IMR-90 (cell line): ENCODE measurements at regions not wholly inside any gene's neighbourhood (a gene's known extent, or its start where the extent isn't known, plus 50 kb on each side); places are given as distances from the start of the nearest gene placed in this dataset.

Source experiments
- ATAC-seq: fragments of 200-7000 bp; cut with Tn5 transposase; 2 replicates; pipeline ENCODE4 v1.9.1; 2020; ENCODE audit warnings: low read depth, mild to moderate bottlenecking, moderate library complexity
- BruUV-seq: library from RNA; stranded (reverse); fragments of 400-500 nt; replicated peaks from 2 replicates; lab custom pipeline; 2021; lab: Mats Ljungman, UMichigan
- CTCF ChIA-PET: fragments of 300-600 bp; formaldehyde crosslinking; extraction: SDS; loops from one replicate; lab custom pipeline; 2021; ENCODE audit warnings: antibody characterized with exemption; lab: Yijun Ruan, JAX
- POLR2A ChIA-PET: fragments of 300-600 bp; sonication (Branson Sonifier 250); formaldehyde crosslinking; loops from one replicate; lab custom pipeline; 2022; ENCODE audit warnings: antibody characterized with exemption; ENCODE audit not compliant: unreplicated experiment; lab: Charles Lee
- DNase-seq: peaks from one replicate; pipeline ENCODE4 v3.0.0; 2013
- H2AFZ ChIP-seq: replicated peaks from 2 replicates; pipeline ENCODE3; 2013; ENCODE audit warnings: low read length, mild to moderate bottlenecking; ENCODE audit not compliant: poor library complexity
- H2AK5ac ChIP-seq: 2 replicates; pipeline ENCODE4 v1.6.1; 2013; ENCODE audit warnings: low read depth, low read length, inconsistent platforms
- H2AK9ac ChIP-seq: replicated peaks from 2 replicates; pipeline ENCODE3; 2013; ENCODE audit warnings: mild to moderate bottlenecking, low read depth, low read length, moderate library complexity; ENCODE audit not compliant: poor library complexity
- H2BK120ac ChIP-seq: 2 replicates; pipeline ENCODE4 v1.6.1; 2013; ENCODE audit warnings: low read depth, low read length, inconsistent platforms
- H2BK15ac ChIP-seq: 3 replicates; pipeline ENCODE4 v1.6.1; 2013; ENCODE audit warnings: low read depth, low read length, inconsistent platforms
- H2BK20ac ChIP-seq: 2 replicates; pipeline ENCODE4 v1.6.1; 2013; ENCODE audit warnings: low read depth, mild to moderate bottlenecking, inconsistent platforms, low read length, moderate library complexity
- H2BK5ac ChIP-seq: 2 replicates; pipeline ENCODE4 v1.6.1; 2013; ENCODE audit warnings: mild to moderate bottlenecking, low read depth, low read length, inconsistent platforms; ENCODE audit not compliant: poor library complexity, severe bottlenecking
- H3K14ac ChIP-seq: replicated peaks from 2 replicates; pipeline ENCODE4 v1.6.1; 2013; ENCODE audit warnings: low read depth, low read length, inconsistent platforms
- H3K18ac ChIP-seq: 2 replicates; pipeline ENCODE4 v1.6.1; 2013; ENCODE audit warnings: low read depth, low read length, control low read depth
- H3K23ac ChIP-seq: 2 replicates; pipeline ENCODE4 v1.6.1; 2013; ENCODE audit warnings: low read depth, low read length, inconsistent platforms
- H3K27ac ChIP-seq: 2 replicates; pipeline ENCODE4 v1.5.1; 2013; ENCODE audit warnings: mild to moderate bottlenecking, control low read depth, low read length; ENCODE audit not compliant: insufficient read depth
- H3K27me3 ChIP-seq: 2 replicates; pipeline ENCODE4 v1.6.1; 2013; ENCODE audit warnings: low read length; ENCODE audit not compliant: control insufficient read depth, insufficient read depth
- H3K36me3 ChIP-seq: 2 replicates; pipeline ENCODE4 v1.6.1; 2013; ENCODE audit warnings: low read length, mixed read lengths; ENCODE audit not compliant: control insufficient read depth, insufficient read depth
- H3K4ac ChIP-seq: 2 replicates; pipeline ENCODE4 v1.6.1; 2013; ENCODE audit warnings: low read depth, low read length, inconsistent platforms
- H3K4me1 ChIP-seq: 2 replicates; pipeline ENCODE4 v1.6.1; 2013; ENCODE audit warnings: low read length, mixed read lengths; ENCODE audit not compliant: control insufficient read depth, insufficient read depth
- H3K4me2 ChIP-seq: 2 replicates; pipeline ENCODE4 v1.6.1; 2013; ENCODE audit warnings: low read depth, mild to moderate bottlenecking, control low read depth, low read length, moderate library complexity
- H3K4me3 ChIP-seq: 2 replicates; pipeline ENCODE4 v1.5.1; 2013; ENCODE audit warnings: low read depth, mild to moderate bottlenecking, control low read depth, low read length, moderate library complexity; ENCODE audit not compliant: insufficient read depth
- H3K56ac ChIP-seq: 2 replicates; pipeline ENCODE4 v1.6.1; 2013; ENCODE audit warnings: low read length, inconsistent platforms; ENCODE audit not compliant: insufficient read depth; ENCODE audit errors: extremely low read depth
- H3K79me1 ChIP-seq, 2 experiments: 2 replicates each; pipeline ENCODE4 v1.6.1; 2013; ENCODE audit warnings: low read length in 2 of 2, inconsistent platforms in 1 of 2, low read depth in 1 of 2
- H3K9ac ChIP-seq: 2 replicates; pipeline ENCODE4 v1.6.1; 2013; ENCODE audit warnings: low read depth, low read length, control low read depth
- H3K9me1 ChIP-seq: 2 replicates; pipeline ENCODE4 v1.6.1; 2013; ENCODE audit warnings: low read length, inconsistent platforms; ENCODE audit not compliant: insufficient read depth
- H3K9me3 ChIP-seq: 2 replicates; pipeline ENCODE4 v1.6.1; 2013; ENCODE audit warnings: low read length; ENCODE audit not compliant: control insufficient read depth, insufficient read depth
- H4K20me1 ChIP-seq: 2 replicates; pipeline ENCODE4 v1.6.1; 2013; ENCODE audit warnings: low read length, inconsistent platforms; ENCODE audit not compliant: insufficient read depth
- H4K5ac ChIP-seq: 2 replicates; pipeline ENCODE4 v1.6.1; 2013; ENCODE audit warnings: mild to moderate bottlenecking, low read depth, low read length, control low read depth
- H4K8ac ChIP-seq, 2 experiments: 2 replicates each; pipeline ENCODE4 v1.6.1; 2013; ENCODE audit warnings: low read depth in 2 of 2, low read length in 2 of 2, control low read depth in 1 of 2, inconsistent platforms in 1 of 2
- H4K91ac ChIP-seq: 2 replicates; pipeline ENCODE4 v1.6.1; 2013; ENCODE audit warnings: low read depth, low read length, inconsistent platforms; ENCODE audit not compliant: insufficient read depth
- BHLHE40 ChIP-seq: fragments of 150-350 bp; IDR thresholded peaks from 2 replicates; pipeline ENCODE4 v1.6.1; 2016; ENCODE audit warnings: mild to moderate bottlenecking, low read depth, low read length
- CEBPB ChIP-seq: IDR thresholded peaks from 2 replicates; pipeline ENCODE4 v1.6.1; 2012; ENCODE audit warnings: low read depth, low read length, improper control_type of control experiment
- CHD1 ChIP-seq: IDR thresholded peaks from 2 replicates; pipeline ENCODE4 v1.6.1; 2012; ENCODE audit warnings: low read depth, low read length, improper control_type of control experiment
- CTCF ChIP-seq: conservative IDR thresholded peaks from 2 replicates; pipeline ENCODE4 v1.5.1; 2012; ENCODE audit warnings: mild to moderate bottlenecking, low read depth, low read length, improper control_type of control experiment
- FOS ChIP-seq: fragments of 150-350 bp; IDR thresholded peaks from 2 replicates; pipeline ENCODE4 v1.6.1; 2016; ENCODE audit warnings: low read depth, low read length
- MAFK ChIP-seq: IDR thresholded peaks from 2 replicates; pipeline ENCODE4 v1.6.1; 2012; ENCODE audit warnings: low read depth, low read length, improper control_type of control experiment
- MAZ ChIP-seq: IDR thresholded peaks from 2 replicates; pipeline ENCODE4 v1.6.1; 2012; ENCODE audit warnings: low read depth, mild to moderate bottlenecking, low read length, improper control_type of control experiment, moderate library complexity, borderline replicate concordance
- MXI1 ChIP-seq: IDR thresholded peaks from 2 replicates; pipeline ENCODE4 v1.6.1; 2012; ENCODE audit warnings: low read depth, mild to moderate bottlenecking, low read length, moderate library complexity, borderline replicate concordance
- POLR2A ChIP-seq: IDR thresholded peaks from 2 replicates; pipeline ENCODE4 v1.6.1; 2012; ENCODE audit warnings: mild to moderate bottlenecking, low read depth, low read length
- RAD21 ChIP-seq: IDR thresholded peaks from 2 replicates; pipeline ENCODE4 v1.6.1; 2012; ENCODE audit warnings: low read length, improper control_type of control experiment
- RFX5 ChIP-seq: IDR thresholded peaks from 2 replicates; pipeline ENCODE4 v1.8.0; 2012; ENCODE audit warnings: low read depth, mild to moderate bottlenecking, low read length, moderate library complexity
- SMC3 ChIP-seq: fragments of 150-350 bp; IDR thresholded peaks from 2 replicates; pipeline ENCODE4 v1.6.1; 2016; ENCODE audit warnings: low read depth, mild to moderate bottlenecking, antibody characterized with exemption, low read length, moderate library complexity
- USF2 ChIP-seq: fragments of 150-350 bp; IDR thresholded peaks from 2 replicates; pipeline ENCODE4 v1.6.1; 2017; ENCODE audit warnings: mild to moderate bottlenecking, antibody characterized with exemption, low read length, low read depth
- WGBS, 2 experiments: methylation state at CpG; one replicate each; pipeline versions ENCODE4 v1.1.5 to v1.1.7; 2013; ENCODE audit warnings: missing lambda C conversion rate in 2 of 2; ENCODE audit not compliant: insufficient read length in 1 of 2; ENCODE audit errors: extremely low coverage in 2 of 2; 5-methylcytosine and 5-hydroxymethylcytosine counted together
- dilution Hi-C: fragments of 300-500 bp; cut with HindIII; formaldehyde crosslinking; loops from one replicate; pipeline ENCODE4 v1.14.3; 2018; ENCODE audit warnings: low sequenced_read_pairs; ENCODE audit not compliant: unreplicated experiment
- in situ Hi-C: fragments of 300-500 bp; cut with MboI; formaldehyde crosslinking; loops from 3 replicates; pipeline ENCODE4 v1.14.3; 2019; ENCODE audit warnings: low sequenced_read_pairs, inconsistent platforms, mixed read lengths
- intact Hi-C: fragments of 100-400 bp; cut with micrococcal nuclease; formaldehyde crosslinking; loops from 2 replicates; pipeline ENCODE4 v1.10.0; 2022

GRCh38 chr10:4241724-4242345, 456.8 kb upstream of the KLF6 start (continued):
- TF ChIP-seq BHLHE40 = peak; percentile 42
- TF ChIP-seq RAD21 = peak; percentile 20; the same call in 1 of the 2 replicates
- peak; percentile 73; the same call in 1 of the 2 replicates for TF ChIP-seq POLR2A

GRCh38 chr10:4240608-4241197, 455.7 kb upstream of the KLF6 start:
- H2AFZ ChIP-seq = no peak overlapping the region
- H3K4me2 ChIP-seq = peak overlapping the region; percentile 16; the same call in 1 of the 2 replicates
- H3K23ac ChIP-seq = peak overlapping the region; percentile 81
- peak overlapping the region; percentile 89 for H2BK15ac ChIP-seq
- H2BK20ac ChIP-seq = peak overlapping the region; percentile 96
- H2BK120ac ChIP-seq = peak overlapping the region; percentile 95
- no TSS peak for BruUV-seq
- peak overlapping the region; percentile 64; the same call in 1 of the 2 replicates for H3K56ac ChIP-seq
- ATAC-seq = peak; percentile 42
- H4K8ac ChIP-seq = peak overlapping the region; percentile 48 to 90
- H2AK9ac ChIP-seq = no peak overlapping the region
- no peaks in the 10 kb centered on the region for H3K27me3 ChIP-seq
- peak overlapping the region; percentile 78 for H2BK5ac ChIP-seq
- peak overlapping the region; percentile 91 for H3K14ac ChIP-seq
- no CpG with 5 or more reads among the region's 7 CpGs for WGBS, 2 experiments
- H3K27ac ChIP-seq = peak overlapping the region; percentile 67; the same call in 1 of the 2 replicates
- POLR2A ChIA-PET = no interaction called here
- peaks cover 3 to 11% of the 10 kb centered on the region in 2 experiments; a peak in 2 of 4 replicates for H3K79me1 ChIP-seq
- no peaks in the 10 kb centered on the region for H4K20me1 ChIP-seq
- dilution Hi-C loops (no loop called here), intact Hi-C loops (loop anchor here (5.0 to 10.0 kb wide), 6 partner anchors 388 to 1046 kb away; no protein-coding TSS in a partner anchor), in situ Hi-C loops (loop anchor here (5.0 to 10.0 kb wide), 2 partner anchors 424 to 458 kb away; no protein-coding TSS in a partner anchor)
- peaks cover 7% of the 10 kb centered on the region; the same call in 1 of the 2 replicates for H3K9me1 ChIP-seq
- peak; percentile 96 for DNase-seq
- peak overlapping the region; percentile 35; the same call in 1 of the 2 replicates for H4K91ac ChIP-seq
- CTCF ChIA-PET = interaction anchor here (1.5 kb wide), 1 partner anchor 416 kb away, joined by 3 read pairs; no protein-coding TSS in a partner anchor
- H4K5ac ChIP-seq = peak overlapping the region; percentile 22; the same call in 1 of the 2 replicates
- H3K4ac ChIP-seq = peak overlapping the region; percentile 87
- no peaks in the 10 kb centered on the region for H3K9me3 ChIP-seq
- peak overlapping the region; percentile 16; the same call in 1 of the 2 replicates for H3K9ac ChIP-seq
- H2AK5ac ChIP-seq = peak overlapping the region; percentile 79
- no peaks in the 10 kb centered on the region for H3K36me3 ChIP-seq
- H3K18ac ChIP-seq = peak overlapping the region; percentile 62
- H3K4me1 ChIP-seq = peaks cover 9% of the 10 kb centered on the region
- H3K4me3 ChIP-seq = no peak overlapping the region
- TF ChIP-seq POLR2A = no peak; the same call in 1 of the 2 replicates
- no peak for TF ChIP-seq FOS
- peak; percentile 83 for TF ChIP-seq CEBPB
- no peak for TF ChIP-seq CTCF
- TF ChIP-seq MAFK = peak; percentile 33; the same call in 1 of the 2 replicates
- no peak for TF ChIP-seq SMC3
- TF ChIP-seq MXI1 = no peak
- no peak for TF ChIP-seq BHLHE40
- TF ChIP-seq USF2 = no peak
- TF ChIP-seq CHD1 = no peak
- no peak for TF ChIP-seq RFX5
- TF ChIP-seq RAD21 = peak; percentile 22
- TF ChIP-seq MAZ = no peak
